NCI-H526 treated with DMSO at 0.1 percent for 48 hours (cell line): ENCODE measurements at regions not wholly inside any gene's neighbourhood (a gene's known extent, or its start where the extent isn't known, plus 50 kb on each side); places are given as distances from the start of the nearest gene placed in this dataset.
A peak's percentile ranks its signal among the peaks of the same experiment; 100 is the strongest.
"Not testable (repeated sequence)": the region's sequence is repeated elsewhere in the genome, so short reads cannot be mapped to it uniquely, and the experiment has no call there.

Source experiments
- DNase-seq: peaks from one replicate; lab custom pipeline; 2025; lab: John Stamatoyannopoulos, UW

- DNase-seq = no peak
Measured at GRCh38 chr18:56443166-56443907, 195.1 kb downstream of the TXNL1 start.

GRCh38 chr18:56438480-56438879 lies 199.9 kb downstream of the TXNL1 start:
- not testable (repeated sequence) for DNase-seq

- no peak for DNase-seq
Measured at GRCh38 chr18:56436651-56437050, 201.7 kb downstream of the TXNL1 start.

- no peak for DNase-seq
Measured at GRCh38 chr18:56433919-56434318, 204.5 kb downstream of the TXNL1 start.

- DNase-seq = no peak
Measured at GRCh38 chr18:56431551-56431950, 206.8 kb downstream of the TXNL1 start.

- DNase-seq = no peak
Measured at GRCh38 chr18:56423626-56424025, 214.8 kb downstream of the TXNL1 start.

GRCh38 chr18:56421647-56422046 lies 216.7 kb downstream of the TXNL1 start:
- no peak for DNase-seq

GRCh38 chr18:56420868-56421267 lies 217.5 kb downstream of the TXNL1 start:
- DNase-seq = not testable (repeated sequence)

GRCh38 chr18:56414357-56414756 lies 224.0 kb downstream of the TXNL1 start:
- DNase-seq = no peak

- DNase-seq = peak; percentile 6
Measured at GRCh38 chr18:56413862-56414261, 224.5 kb downstream of the TXNL1 start.

GRCh38 chr18:56412951-56413350 lies 225.4 kb downstream of the TXNL1 start:
- no peak for DNase-seq

GRCh38 chr18:56409736-56410135 lies 228.7 kb downstream of the TXNL1 start:
- DNase-seq = no peak

- DNase-seq = no peak
Measured at GRCh38 chr18:56407646-56408180, 230.7 kb downstream of the TXNL1 start.

- no peak for DNase-seq
Measured at GRCh38 chr18:56402872-56403516, 235.4 kb downstream of the TXNL1 start.

- DNase-seq = no peak
Measured at GRCh38 chr18:56393870-56394269, 244.5 kb downstream of the TXNL1 start.

GRCh38 chr18:56391931-56392590 lies 246.3 kb downstream of the TXNL1 start:
- no peak for DNase-seq

GRCh38 chr18:56390626-56391025 lies 247.8 kb downstream of the TXNL1 start:
- no peak for DNase-seq

- DNase-seq = no peak
Measured at GRCh38 chr18:56389190-56389589, 249.2 kb downstream of the TXNL1 start.

- no peak for DNase-seq
Measured at GRCh38 chr18:56388571-56388970, 249.8 kb downstream of the TXNL1 start.

GRCh38 chr18:56386856-56387255 lies 251.5 kb downstream of the TXNL1 start:
- DNase-seq = no peak

- no peak for DNase-seq
Measured at GRCh38 chr18:56383349-56383748, 255.0 kb downstream of the TXNL1 start.

- DNase-seq = no peak
Measured at GRCh38 chr18:56382541-56382940, 255.9 kb downstream of the TXNL1 start.

- no peak for DNase-seq
Measured at GRCh38 chr18:56381196-56381595, 257.2 kb downstream of the TXNL1 start.
